GM18870 (cell line): ENCODE measurements at regions not wholly inside any gene's neighbourhood (a gene's known extent, or its start where the extent isn't known, plus 50 kb on each side); places are given as distances from the start of the nearest gene placed in this dataset.
"Not testable (repeated sequence)": the region's sequence is repeated elsewhere in the genome, so short reads cannot be mapped to it uniquely, and the experiment has no call there.

ENCODE experiments used
- ATAC-seq: cut with Tn5 transposase; IDR thresholded peaks from one replicate; pipeline ENCODE4 v1.9.1; 2021; ENCODE audit warnings: moderate library complexity; ENCODE audit not compliant: unreplicated experiment

DNA sequence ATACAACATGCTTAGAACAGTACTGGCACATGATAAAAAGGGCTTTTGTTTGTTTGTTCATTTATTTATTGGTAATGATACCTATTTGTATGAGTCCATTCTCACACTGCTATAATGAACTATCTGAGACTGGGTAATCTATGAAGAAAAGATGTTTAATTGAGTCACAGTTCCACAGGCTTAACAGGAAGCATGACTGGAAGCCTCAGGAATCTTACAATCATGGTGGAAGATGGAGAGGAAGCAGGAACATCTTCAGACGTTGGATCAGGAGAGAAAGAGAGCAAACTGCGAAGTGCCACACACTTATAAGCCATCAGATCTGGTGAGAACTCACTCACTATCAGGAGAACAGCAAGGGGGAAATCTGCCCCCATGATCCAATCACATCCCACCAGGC lies 847.7 kb downstream of the CDH18 start:
- no peak for ATAC-seq

DNA sequence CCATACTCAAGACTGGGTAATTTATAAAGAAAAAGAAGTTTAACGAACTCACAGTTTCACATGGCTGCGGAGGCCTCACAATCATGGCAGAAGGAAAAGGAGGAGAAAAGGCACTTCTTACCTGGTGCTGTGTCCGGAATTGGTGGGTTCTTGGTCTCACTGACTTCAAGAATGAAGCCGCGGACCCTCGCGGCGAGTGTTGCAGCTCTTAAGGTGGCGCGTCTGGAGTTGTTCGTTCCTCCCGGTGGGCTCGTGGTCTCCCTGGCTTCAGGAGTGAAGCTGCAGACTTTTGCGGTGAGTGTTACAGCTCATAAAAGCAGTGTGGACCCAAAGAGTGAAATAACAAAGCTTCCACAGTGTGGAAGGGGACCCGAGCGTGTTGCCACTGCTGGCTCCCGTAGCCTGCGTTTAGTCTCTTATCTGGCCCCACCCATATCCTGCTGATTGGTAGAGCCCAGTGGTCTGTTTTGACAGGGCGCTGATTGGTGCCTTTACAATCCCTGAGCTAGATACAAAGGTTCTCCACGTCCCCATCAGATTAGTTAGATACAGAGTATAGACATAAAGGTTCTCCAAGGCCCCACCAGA lies 846.0 kb downstream of the CDH18 start:
- not testable (repeated sequence) for ATAC-seq

DNA sequence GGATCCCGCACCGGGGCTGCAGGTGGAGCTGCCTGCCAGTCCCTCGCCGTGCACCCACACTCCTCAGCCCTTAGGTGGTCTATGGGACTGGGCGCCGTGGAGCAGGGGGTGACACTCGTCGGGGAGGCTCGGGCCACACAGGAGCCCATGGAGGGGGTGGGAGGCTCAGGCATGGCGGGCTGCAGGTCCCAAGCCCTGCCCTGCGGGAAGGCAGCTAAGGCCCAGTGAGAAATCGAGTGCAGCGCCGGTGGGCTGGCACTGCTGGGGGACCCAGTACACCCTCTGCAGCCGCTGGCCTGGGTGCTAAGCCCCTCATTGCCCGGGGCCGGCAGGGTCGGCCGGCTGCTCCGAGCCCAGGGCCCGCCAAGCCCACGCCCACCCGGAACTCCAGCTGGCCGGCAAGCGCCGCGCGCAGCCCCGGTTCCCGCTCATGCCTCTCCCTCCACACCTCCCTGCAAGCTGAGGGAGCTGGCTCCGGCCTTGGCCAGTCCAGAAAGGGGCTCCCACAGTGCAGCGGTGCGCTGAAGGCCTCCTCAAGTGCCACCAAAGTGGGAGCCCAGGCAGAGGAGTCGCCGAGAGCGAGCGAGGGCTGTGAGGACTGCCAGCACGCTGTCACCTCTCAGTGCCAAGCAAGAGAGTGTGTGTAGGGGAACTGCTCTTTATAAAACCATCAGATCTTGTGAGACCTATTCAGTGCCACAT lies 845.1 kb downstream of the CDH18 start:
- ATAC-seq, result not testable (repeated sequence)

DNA sequence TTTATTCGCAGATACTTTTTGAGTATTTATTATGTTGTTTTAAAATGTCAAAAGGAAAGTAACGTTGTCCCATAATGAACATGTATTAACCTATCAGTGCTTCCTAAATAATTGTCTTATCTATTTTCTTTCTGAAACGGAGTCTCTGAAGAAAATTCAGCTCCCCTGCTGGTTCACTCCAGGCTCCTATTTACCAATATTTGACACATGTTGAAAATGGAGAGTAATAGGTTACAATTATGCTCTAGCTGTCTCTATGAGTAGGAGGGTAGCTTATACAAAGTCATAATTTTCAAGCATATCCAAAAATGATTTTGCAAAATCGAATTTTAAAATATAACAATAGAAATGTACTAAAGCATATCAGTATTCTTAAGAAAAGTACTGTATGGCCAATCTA lies 844.1 kb downstream of the CDH18 start:
- no peak for ATAC-seq

DNA sequence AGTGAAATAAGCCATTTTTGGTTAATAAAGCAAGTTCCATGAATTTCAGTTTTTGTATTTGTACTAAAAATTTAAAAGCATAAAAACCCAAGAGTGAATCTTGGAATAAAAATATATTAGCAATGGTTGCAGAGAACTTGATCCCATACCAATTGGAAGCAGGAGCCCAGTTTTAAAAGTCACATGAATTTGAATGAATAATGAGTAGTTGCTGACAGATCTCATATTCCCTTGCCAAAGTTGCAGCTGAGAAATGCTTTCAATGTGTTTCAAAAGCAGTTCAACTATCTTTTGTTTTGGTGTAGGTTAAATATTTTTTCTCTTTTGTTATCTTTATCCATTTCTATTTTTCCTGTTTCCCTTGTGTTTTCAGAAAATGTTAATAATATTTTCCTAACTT lies 818.6 kb downstream of the CDH18 start:
- ATAC-seq, result no peak

DNA sequence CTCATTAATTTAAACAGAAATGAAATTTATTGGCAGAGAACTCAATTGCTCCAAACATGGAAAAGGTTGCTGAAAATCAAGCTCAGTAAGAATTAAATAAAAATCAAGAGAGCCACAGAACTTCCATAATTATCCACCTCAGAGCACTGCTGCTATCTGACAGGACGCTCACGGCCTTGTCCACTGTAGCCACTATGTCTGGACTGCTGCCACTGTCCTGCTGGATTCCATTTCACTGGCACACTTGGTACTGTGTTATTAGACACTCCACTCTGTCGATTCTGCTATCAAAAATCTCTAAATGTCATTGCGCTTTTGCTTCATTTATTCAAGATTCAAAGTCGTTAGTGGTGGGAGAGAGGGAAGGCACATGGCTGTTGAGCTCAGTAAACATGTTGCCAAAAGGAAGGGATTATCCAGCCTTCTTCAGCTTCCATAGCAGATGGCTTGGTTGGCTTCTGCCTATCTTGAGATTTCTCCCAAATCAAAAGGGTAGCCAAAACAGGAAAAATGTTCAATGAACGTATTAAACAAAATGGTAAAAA lies 815.0 kb downstream of the CDH18 start:
- no peak for ATAC-seq

DNA sequence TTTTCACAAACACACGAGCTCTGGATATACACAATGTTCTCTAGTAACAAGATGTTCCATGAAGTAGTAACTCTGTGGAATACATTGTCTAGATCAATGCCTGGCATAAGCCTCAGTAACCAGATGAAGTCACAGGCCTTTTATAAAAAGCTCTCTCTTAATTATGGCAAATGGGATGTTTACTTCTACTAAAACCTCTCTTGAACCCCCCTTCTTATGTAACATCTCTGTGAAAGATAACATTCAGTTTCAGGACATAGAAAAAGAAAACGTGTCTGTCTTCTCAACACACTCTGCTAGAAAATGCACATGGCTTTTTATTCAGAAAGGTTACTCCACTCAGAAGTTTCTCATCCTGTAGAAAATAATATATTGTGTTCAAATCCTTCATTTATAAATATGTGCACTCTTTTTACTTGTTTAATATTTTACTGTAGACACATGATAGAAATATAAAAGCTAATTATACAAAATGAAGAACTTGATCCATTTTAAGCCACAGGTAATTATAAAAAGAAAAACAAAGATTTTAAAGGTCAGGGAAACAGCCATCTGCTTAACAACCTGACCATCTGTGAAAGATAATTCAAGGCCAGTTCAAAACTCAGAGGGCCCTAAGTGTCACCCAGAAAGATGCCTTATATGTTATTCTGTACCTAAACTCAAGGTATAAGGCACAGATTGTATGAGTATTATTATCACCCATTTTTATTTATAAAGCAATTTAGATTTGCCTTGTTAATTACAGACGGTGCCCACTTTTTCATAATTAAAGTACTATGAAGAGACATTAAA lies 812.0 kb downstream of the CDH18 start:
- no peak for ATAC-seq

DNA sequence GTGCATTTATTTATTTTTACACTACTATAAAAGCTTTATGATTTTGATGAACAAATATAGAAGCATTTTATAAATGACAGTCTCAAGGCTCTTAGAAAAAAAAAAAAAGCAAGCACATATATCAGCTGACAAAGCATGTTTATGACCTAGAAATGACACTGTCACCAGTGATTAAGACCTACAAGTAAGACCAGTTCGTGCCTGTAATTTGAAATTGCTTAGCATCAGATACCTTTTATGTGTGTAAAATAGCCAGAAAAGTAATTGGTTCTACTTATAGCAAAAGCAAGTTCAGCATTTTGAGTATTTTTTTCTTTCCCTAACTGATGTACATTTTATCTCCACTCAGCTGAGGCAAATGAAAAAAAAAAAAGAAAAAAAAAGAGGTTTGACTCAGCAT lies 808.4 kb downstream of the CDH18 start:
- ATAC-seq, result no peak

DNA sequence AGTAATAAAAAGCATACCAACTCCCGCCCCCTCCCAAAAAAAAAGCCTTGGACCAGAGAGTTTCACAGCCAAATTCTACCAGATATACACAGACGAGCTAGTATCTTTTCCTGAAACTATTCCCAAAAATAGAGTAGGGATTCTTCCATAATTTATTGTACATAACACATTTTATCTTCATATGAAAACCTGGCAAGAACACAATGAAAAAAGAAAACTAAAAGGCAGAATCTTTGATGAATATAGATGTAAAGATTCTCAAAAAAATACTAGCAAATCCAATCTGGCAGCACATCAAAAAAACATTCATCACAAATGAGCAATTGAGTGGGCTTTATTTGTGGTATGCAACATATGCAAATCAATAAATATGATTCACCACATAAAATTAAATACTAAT lies 798.8 kb downstream of the CDH18 start:
- ATAC-seq, result no peak

DNA sequence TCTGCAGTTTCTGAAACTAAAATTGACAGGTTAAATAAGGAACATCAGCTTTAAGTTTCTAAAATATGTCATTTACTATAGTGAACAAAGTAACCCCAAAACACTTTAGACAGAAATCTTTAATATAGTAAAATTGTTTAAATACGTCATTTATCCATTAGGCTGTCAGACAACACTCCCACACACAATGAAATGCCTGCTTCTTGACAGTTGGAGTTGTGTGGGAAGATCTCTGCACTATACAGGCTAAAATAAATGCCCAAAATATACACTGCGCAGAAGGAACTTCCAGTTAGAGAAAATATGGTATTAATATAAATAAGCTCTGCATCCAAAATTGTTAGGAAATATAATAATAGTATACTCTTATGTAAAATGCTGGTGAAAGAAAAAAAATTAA lies 794.4 kb downstream of the CDH18 start:
- no peak for ATAC-seq

DNA sequence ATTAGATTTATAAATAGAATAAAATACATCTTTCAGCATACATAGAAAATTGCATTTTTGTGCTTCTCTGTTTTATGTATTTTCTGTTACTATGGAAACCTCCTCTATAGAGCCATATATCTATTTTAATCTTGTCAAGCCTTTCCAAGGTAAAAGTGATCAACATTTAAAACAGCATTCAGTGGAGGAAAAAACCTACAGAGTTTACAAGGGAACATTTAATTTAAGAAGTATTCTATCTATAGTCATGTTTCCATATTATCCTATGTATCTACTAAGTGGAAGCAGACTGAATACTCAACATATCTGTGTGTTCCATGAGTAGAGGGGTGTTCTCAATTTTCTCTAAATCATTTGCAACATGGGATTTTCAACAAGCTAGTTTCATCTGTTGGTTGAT lies 791.4 kb downstream of the CDH18 start:
- no peak for ATAC-seq

DNA sequence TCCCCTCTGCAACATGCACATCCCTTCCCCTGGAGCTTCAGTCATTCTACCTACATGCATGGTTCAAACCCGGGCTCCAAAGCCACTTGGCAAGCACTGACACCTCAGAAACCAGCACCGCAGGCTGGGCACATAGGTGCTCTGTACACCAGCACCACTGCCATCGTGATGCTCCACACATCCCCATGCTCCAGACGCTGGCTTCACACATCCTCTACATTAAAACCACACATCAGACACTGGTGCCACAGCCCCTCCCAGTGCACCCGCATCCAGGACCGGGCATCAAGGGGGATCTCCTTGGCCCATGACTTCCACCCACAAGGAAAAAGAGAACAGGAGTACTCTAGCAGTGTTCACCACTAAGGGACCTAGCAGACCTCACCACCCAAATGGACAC lies 787.7 kb downstream of the CDH18 start:
- ATAC-seq, result no peak

DNA sequence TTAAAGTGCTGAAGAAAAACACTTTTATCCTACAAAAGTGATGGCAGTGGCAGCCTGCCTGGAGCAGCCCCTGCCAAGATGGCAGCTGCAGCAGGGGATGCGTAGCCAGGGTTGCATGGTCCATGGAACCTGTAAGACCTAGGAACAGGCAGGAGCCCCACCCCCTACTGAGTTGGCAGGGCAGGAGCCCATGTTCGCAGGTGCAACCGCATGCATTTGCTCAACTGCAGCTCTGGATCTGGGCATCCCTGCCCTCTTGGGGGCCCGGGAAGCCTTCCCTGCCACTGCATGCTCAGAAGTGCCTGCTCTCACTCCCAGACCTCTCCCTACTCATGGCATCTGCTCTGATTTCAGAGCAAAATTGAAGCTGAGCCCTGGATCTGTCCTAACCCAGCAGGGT lies 779.6 kb downstream of the CDH18 start:
- no peak for ATAC-seq

DNA sequence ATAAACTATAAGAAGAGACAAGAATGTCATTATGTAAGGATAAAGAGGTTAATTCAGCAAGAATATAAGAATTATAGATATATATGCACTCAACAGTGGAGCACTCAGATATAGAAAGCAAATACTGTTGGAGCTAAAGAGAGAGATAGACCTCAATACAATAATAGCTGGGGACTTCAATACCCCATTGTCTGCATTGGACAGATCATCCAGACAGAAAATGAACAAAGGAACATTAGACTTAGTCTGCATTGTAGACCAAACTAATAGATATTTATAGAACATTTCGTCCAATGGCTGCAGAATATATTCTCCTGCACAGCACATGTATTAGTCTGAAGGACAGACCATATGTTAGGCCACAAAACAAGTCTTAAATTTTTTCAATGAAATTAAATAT lies 777.1 kb downstream of the CDH18 start:
- ATAC-seq, result no peak

DNA sequence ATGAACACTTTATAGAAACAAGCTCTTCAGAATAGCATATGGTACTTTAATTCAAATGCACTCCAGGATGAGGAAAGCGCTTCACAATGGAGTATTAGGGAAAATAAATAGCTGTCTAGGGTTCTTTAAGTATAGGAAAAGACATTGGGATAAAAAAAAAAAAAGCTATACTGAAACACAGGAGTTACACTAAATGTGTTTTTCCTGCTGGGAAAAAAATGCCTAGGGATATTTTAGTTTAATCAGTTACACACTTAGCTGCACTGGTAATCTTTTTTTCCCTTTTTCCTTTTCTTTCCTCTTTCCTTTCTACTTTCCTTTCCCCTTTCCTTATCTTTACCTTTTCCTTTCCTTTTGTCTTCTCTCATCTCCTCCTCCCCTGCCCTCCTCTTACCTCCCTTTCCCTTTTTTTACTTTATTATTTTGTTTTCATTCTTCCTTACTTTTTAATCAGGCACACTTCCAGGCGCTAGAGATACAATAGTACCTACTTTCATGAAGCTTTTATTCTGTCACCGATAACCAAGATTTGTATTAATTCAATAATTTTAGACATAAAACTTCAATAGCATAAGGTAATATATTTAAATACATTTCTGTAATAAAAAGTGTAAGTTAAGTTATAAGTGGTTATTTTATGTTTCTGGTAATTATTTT lies 758.7 kb downstream of the CDH18 start:
- ATAC-seq, result no peak

DNA sequence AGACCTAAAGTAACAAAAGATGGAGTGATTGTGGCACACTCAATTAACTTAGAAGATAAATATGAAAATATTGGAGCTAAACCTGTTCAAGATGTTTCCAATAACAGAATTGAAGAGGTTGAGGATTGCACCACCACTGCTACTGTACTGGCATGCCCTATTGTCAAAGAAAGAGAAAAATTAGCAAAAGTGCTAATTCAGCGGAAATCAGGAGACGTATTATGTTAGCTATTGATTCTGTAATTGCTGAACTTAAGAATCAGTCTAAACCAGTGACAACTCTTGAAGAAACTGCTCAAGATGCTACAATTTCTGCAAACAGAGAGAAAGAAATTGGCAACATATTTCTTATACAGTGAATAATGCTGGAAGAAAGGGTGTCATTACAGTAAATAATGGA lies 754.4 kb downstream of the CDH18 start:
- ATAC-seq, result no peak

DNA sequence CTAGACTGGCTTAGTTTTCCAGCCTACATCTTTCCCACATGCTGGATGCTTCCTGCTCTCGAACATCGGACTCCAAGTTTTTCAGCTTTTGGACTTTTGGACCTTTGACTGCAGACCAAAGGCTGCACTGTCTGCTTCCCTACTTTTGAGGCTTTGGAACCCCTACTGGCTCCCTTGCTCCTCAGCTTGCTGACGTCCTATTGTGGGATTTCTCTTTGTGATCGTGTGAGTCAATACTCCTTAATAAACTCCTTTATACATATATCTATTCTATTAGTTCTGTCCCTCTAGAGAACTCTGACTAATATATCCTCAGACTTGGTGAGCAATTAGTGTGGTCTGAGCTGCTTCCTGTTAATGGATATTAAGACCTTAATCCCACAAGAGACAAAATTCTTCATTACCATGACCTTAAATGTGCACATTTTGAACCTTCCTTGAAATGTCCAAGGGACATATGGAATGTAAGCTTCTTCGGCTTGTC lies 752.9 kb downstream of the CDH18 start:
- no peak for ATAC-seq

DNA sequence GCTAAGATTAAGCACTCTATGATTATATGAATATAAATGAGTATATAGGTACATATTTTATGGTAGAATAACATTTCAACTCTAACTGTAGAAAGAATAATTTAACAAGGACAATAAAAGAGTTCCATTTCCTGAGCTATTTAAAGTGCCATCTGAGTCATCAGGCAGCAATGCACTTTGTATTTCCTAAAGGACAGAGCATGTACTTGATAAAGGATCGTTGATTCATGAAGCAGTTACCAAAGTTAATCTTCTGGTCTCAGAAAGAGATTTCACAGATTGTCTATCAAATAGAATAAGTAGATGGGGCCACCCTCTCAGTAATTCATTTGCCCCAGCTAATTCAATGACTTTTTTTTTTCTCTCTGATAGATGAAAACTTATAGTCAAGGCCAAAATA lies 747.8 kb downstream of the CDH18 start:
- no peak for ATAC-seq

DNA sequence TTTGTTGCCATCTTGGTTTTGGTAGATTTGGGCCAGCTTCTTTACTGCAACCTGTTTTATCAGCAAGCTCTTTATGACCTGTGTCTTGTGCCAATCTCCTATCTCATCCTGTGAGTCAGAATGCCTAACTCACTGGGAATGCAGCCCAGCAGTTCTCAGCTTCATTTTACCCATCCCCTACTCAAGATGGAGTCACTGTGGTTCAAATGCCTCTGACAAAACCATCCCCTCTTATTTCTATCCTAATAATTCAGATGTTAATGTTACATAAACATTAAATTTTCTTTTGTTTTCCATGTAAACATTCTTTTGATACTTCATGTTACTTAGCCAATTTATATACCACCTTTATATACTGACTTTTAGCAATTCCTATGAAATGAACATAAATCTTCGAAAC lies 746.3 kb downstream of the CDH18 start:
- ATAC-seq, result no peak

DNA sequence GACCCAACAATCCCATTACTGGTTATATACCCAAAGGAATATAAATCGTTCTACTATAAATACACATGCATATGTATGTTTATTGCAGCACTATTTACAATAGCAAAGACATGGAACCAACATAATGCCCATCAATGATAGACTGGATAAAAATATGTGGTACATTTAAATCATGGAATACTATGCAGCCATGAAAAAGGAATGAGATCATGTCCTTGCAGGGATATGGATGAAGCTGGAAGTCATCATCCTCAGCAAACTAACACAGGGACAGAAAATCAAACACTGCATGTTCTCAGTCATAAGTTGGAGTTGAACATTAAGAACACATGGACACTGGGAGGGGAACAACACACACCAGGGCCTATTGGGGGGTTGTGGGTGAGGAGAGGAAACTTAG lies 741.8 kb downstream of the CDH18 start:
- not testable (repeated sequence) for ATAC-seq

DNA sequence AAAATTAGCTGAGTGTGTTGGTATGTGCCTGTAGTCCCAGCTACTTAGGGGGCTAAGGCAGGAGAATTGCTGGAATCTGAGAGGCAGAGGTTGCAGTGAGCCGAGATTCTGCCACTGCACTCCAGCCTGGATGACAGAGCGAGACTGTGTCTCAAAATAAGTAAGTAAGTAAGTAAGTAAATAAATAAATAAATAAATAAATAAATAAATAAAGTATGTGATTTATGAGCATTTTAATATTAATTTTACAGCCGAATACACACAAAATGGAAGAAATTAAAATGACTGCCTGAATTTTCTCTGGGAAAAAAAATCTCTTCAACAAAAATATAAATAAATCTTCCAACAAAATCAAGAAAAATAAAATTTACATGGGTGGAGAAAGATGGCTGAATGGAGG lies 740.7 kb downstream of the CDH18 start:
- ATAC-seq, result no peak
